ENCODE measurements at regions not wholly inside any gene's neighbourhood (a gene's known extent, or its start where the extent isn't known, plus 50 kb on each side); places are given as distances from the start of the nearest gene placed in this dataset.

DNA sequence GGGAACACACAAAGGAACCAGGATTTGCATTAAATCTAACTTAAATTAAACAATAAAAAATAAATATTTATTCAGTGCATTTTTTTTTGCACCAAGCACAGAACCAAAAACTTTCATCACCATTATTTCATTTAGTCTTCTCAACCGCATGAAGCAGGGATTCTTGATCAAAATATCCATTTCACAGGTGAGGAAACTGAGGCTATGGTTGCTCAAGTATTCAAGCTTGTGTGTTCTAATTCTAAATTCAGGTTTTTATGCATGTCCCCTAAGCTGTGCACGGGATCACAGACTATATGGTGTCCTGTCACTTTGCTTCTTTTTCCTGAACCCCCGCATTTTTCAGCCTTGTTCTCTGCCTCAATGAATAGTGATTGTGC is 64.3 kb upstream of the BCL6 start:
- Histone ChIP-seq H3K9me3 (ENCODE audit: control insufficient read depth, insufficient read depth, low read length) (no peaks in the 10 kb centered on the region), H3K4me2 (ENCODE audit: low read length) (no peak overlapping the region), H3F3A (ENCODE audit: control insufficient read depth, insufficient read depth) (no peaks in the 10 kb centered on the region), H3K36me3 (ENCODE audit: control insufficient read depth, low read length) (no peaks in the 10 kb centered on the region), H3K27me3 (ENCODE audit: control insufficient read depth, low read length) (no peaks in the 10 kb centered on the region), H3K27ac (ENCODE audit: low read depth, low read length) (no peak overlapping the region), H4K20me1 (ENCODE audit: control insufficient read depth, insufficient read depth, low read depth, low read length) (no peaks in the 10 kb centered on the region), H3K4me3 (ENCODE audit: low read length) (no peak overlapping the region), H3K79me2 (ENCODE audit: control insufficient read depth, low read length) (no peaks in the 10 kb centered on the region), H3K9me2 (replicated peaks; ENCODE audit: control insufficient read depth, low read length) (no peaks in the 10 kb centered on the region), H3K4me1 (ENCODE audit: control insufficient read depth, low read length) (peaks cover 16% of the 10 kb centered on the region)
- no peak for TF ChIP-seq EZH2phosphoT487 (IDR thresholded peaks at IDR 0.05; ENCODE audit: borderline replicate concordance, low read length)
- TF ChIP-seq, protein P1, sequence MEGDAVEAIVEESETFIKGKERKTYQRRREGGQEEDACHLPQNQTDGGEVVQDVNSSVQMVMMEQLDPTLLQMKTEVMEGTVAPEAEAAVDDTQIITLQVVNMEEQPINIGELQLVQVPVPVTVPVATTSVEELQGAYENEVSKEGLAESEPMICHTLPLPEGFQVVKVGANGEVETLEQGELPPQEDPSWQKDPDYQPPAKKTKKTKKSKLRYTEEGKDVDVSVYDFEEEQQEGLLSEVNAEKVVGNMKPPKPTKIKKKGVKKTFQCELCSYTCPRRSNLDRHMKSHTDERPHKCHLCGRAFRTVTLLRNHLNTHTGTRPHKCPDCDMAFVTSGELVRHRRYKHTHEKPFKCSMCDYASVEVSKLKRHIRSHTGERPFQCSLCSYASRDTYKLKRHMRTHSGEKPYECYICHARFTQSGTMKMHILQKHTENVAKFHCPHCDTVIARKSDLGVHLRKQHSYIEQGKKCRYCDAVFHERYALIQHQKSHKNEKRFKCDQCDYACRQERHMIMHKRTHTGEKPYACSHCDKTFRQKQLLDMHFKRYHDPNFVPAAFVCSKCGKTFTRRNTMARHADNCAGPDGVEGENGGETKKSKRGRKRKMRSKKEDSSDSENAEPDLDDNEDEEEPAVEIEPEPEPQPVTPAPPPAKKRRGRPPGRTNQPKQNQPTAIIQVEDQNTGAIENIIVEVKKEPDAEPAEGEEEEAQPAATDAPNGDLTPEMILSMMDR (IDR thresholded peaks at IDR 0.05; ENCODE audit: low read depth, low read length, poor library complexity, severe bottlenecking): no peak

DNA sequence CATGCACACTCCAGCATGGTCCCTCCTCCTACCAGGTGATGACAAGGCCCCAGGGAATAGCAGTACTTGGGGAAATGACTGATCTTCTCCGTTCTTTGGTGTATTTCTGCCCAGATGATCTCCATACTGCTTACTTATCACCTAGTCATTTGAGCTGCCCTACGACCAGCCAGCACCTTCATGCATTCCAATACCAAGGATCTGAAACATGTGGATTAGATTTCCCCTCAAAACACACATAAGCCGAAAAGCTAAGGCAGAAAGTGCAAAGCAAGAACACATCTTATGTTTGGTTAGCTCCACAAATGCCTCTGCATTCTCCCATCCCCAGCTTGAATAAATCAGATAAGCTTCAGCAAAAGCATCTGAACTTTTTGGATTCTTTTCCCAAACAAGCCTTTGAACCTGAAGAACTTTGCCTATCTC is 64.8 kb upstream of the BCL6 start:
- Histone ChIP-seq H3F3A (ENCODE audit: control insufficient read depth, insufficient read depth) (no peaks in the 10 kb centered on the region), H3K36me3 (ENCODE audit: control insufficient read depth, low read length) (no peaks in the 10 kb centered on the region), H3K4me2 (ENCODE audit: low read length) (no peak overlapping the region), H3K9me3 (ENCODE audit: control insufficient read depth, insufficient read depth, low read length) (no peaks in the 10 kb centered on the region), H3K27ac (ENCODE audit: low read depth, low read length) (no peak overlapping the region), H3K27me3 (ENCODE audit: control insufficient read depth, low read length) (no peaks in the 10 kb centered on the region), H3K9me2 (replicated peaks; ENCODE audit: control insufficient read depth, low read length) (no peaks in the 10 kb centered on the region), H3K79me2 (ENCODE audit: control insufficient read depth, low read length) (no peaks in the 10 kb centered on the region), H3K4me3 (ENCODE audit: low read length) (no peak overlapping the region), H4K20me1 (ENCODE audit: control insufficient read depth, insufficient read depth, low read depth, low read length) (no peaks in the 10 kb centered on the region), H3K4me1 (ENCODE audit: control insufficient read depth, low read length) (peaks cover 16% of the 10 kb centered on the region)
- TF ChIP-seq EZH2phosphoT487 (IDR thresholded peaks at IDR 0.05; ENCODE audit: borderline replicate concordance, low read length): no peak
- TF ChIP-seq, protein P1 (IDR thresholded peaks at IDR 0.05; ENCODE audit: low read depth, low read length, poor library complexity, severe bottlenecking): no peak

DNA sequence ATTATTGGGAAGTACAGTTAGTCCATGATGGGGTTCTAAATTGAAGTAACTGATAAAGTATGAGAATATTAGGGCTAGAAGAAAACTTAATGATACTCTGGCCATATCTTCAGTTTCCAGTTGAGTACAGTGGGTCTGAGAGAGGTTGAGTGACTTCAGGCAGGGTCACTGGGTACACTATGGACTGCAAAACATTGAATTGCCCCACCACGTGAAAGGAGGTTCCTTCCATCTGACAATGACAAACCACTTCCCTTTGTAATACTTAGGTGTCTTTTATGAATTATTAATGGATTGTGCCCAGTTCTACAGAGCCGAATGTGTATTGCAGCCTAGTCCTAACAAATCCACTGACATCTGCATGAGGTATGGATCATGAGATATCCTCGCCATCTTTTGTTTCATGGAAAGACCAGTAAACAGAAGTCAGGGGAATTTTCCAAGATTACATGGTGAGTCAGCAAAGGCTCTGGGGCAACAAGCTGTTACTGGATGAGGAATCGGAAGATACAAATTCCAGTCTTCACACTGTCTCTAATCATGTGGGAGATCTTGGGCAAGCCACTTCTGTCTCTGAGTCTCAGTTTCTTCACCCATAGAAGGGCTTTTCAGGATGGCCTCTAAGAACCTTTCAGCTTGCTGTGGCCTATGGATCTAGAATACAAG is 66.5 kb upstream of the BCL6 start:
- H3K79me2 ChIP-seq (ENCODE audit: control insufficient read depth, low read length): no peaks in the 10 kb centered on the region
- no peak overlapping the region for H3K4me2 ChIP-seq (ENCODE audit: low read length)
- H3K4me3 ChIP-seq (ENCODE audit: low read length): no peak overlapping the region
- H3K27ac ChIP-seq (ENCODE audit: low read depth, low read length): no peak overlapping the region
- H4K20me1 ChIP-seq (ENCODE audit: control insufficient read depth, insufficient read depth, low read depth, low read length): no peaks in the 10 kb centered on the region
- no peaks in the 10 kb centered on the region for H3F3A ChIP-seq (ENCODE audit: control insufficient read depth, insufficient read depth)
- no peaks in the 10 kb centered on the region for H3K36me3 ChIP-seq (ENCODE audit: control insufficient read depth, low read length)
- peaks cover 16% of the 10 kb centered on the region for H3K4me1 ChIP-seq (ENCODE audit: control insufficient read depth, low read length)
- TF ChIP-seq, protein P1 (IDR thresholded peaks at IDR 0.05; ENCODE audit: low read depth, low read length, poor library complexity, severe bottlenecking): no peak
- TF ChIP-seq EZH2phosphoT487 (IDR thresholded peaks at IDR 0.05; ENCODE audit: borderline replicate concordance, low read length): no peak
- H3K27me3 ChIP-seq (ENCODE audit: control insufficient read depth, low read length): no peaks in the 10 kb centered on the region
- no peaks in the 10 kb centered on the region for H3K9me3 ChIP-seq (ENCODE audit: control insufficient read depth, insufficient read depth, low read length)
- H3K9me2 ChIP-seq (replicated peaks; ENCODE audit: control insufficient read depth, low read length): no peaks in the 10 kb centered on the region
